ENCODE measurements at regions not wholly inside any gene's neighbourhood (a gene's known extent, or its start where the extent isn't known, plus 50 kb on each side); places are given as distances from the start of the nearest gene placed in this dataset.

- Histone ChIP-seq H3K4me1 (no peaks in the 10 kb centered on the region), H3K27me3 (no peaks in the 10 kb centered on the region), H3K9me3 (no peaks in the 10 kb centered on the region), H3K36me3 (no peaks in the 10 kb centered on the region), H3K27ac (no peak overlapping the region), H3K4me3 (no peak overlapping the region)
- in situ Hi-C loops (cut with MboI; ENCODE audit: low sequenced_read_pairs in 4 of 4) (no loop called here), intact Hi-C loops (cut with DNase I; ENCODE audit: low total_unique reads) (no loop called here)
- TF ChIP-seq POLR2A (IDR thresholded peaks at IDR 0.05) (no peak), CTCF (IDR thresholded peaks at IDR 0.05 in 4 of 5, conservative IDR thresholded peaks at IDR 0.05 in 1 of 5) (no peak)
- DNase-seq (no peak), ATAC-seq (no peak)
Observed at GRCh38 chr21:35485364-35485763, 436.3 kb upstream of the RUNX1 start.

GRCh38 chr21:35484851-35485250, 435.7 kb upstream of the RUNX1 start:
- Histone ChIP-seq H3K27me3 (no peaks in the 10 kb centered on the region), H3K9me3 (no peaks in the 10 kb centered on the region), H3K27ac (no peak overlapping the region), H3K4me1 (no peaks in the 10 kb centered on the region), H3K36me3 (no peaks in the 10 kb centered on the region), H3K4me3 (no peak overlapping the region)
- no peak for ATAC-seq
- TF ChIP-seq CTCF (IDR thresholded peaks at IDR 0.05 in 4 of 5, conservative IDR thresholded peaks at IDR 0.05 in 1 of 5): no peak
- TF ChIP-seq POLR2A (IDR thresholded peaks at IDR 0.05): no peak
- DNase-seq: no peak
- in situ Hi-C loops (cut with MboI; ENCODE audit: low sequenced_read_pairs in 4 of 4): no loop called here
- intact Hi-C loops (cut with DNase I; ENCODE audit: low total_unique reads): no loop called here

- no peak overlapping the region for H3K27ac ChIP-seq
- no peaks in the 10 kb centered on the region for H3K36me3 ChIP-seq
- H3K9me3 ChIP-seq: no peaks in the 10 kb centered on the region
- no peaks in the 10 kb centered on the region for H3K27me3 ChIP-seq
- no peak overlapping the region for H3K4me3 ChIP-seq
- intact Hi-C loops (cut with DNase I; ENCODE audit: low total_unique reads): no loop called here
- DNase-seq: no peak
- no peaks in the 10 kb centered on the region for H3K4me1 ChIP-seq
- ATAC-seq: no peak
- no peak for TF ChIP-seq POLR2A (IDR thresholded peaks at IDR 0.05)
- no peak for TF ChIP-seq CTCF (IDR thresholded peaks at IDR 0.05 in 4 of 5, conservative IDR thresholded peaks at IDR 0.05 in 1 of 5)
- in situ Hi-C loops (cut with MboI; ENCODE audit: low sequenced_read_pairs in 4 of 4): no loop called here
Observed at GRCh38 chr21:35484032-35484431, 434.9 kb upstream of the RUNX1 start.

GRCh38 chr21:35482933-35483662, 434.0 kb upstream of the RUNX1 start:
- Histone ChIP-seq H3K27me3 (no peaks in the 10 kb centered on the region), H3K9me3 (no peaks in the 10 kb centered on the region), H3K4me1 (no peaks in the 10 kb centered on the region), H3K36me3 (no peaks in the 10 kb centered on the region), H3K4me3 (no peak overlapping the region), H3K27ac (no peak overlapping the region)
- TF ChIP-seq POLR2A (IDR thresholded peaks at IDR 0.05) (no peak), CTCF (IDR thresholded peaks at IDR 0.05 in 4 of 5, conservative IDR thresholded peaks at IDR 0.05 in 1 of 5) (no peak)
- intact Hi-C loops (cut with DNase I; ENCODE audit: low total_unique reads): no loop called here
- ATAC-seq (no peak), DNase-seq (no peak)
- in situ Hi-C loops (cut with MboI; ENCODE audit: low sequenced_read_pairs in 4 of 4): no loop called here

GRCh38 chr21:35482096-35482495, 433.0 kb upstream of the RUNX1 start:
- Histone ChIP-seq H3K36me3 (no peaks in the 10 kb centered on the region), H3K27me3 (no peaks in the 10 kb centered on the region), H3K27ac (no peak overlapping the region), H3K4me1 (no peaks in the 10 kb centered on the region), H3K9me3 (no peaks in the 10 kb centered on the region), H3K4me3 (no peak overlapping the region)
- ATAC-seq (no peak), DNase-seq (no peak)
- TF ChIP-seq CTCF (IDR thresholded peaks at IDR 0.05 in 4 of 5, conservative IDR thresholded peaks at IDR 0.05 in 1 of 5) (no peak), POLR2A (IDR thresholded peaks at IDR 0.05) (no peak)
- in situ Hi-C loops (cut with MboI; ENCODE audit: low sequenced_read_pairs in 4 of 4): no loop called here
- intact Hi-C loops (cut with DNase I; ENCODE audit: low total_unique reads): no loop called here
